ENCODE measurements at regions not wholly inside any gene's neighbourhood (a gene's known extent, or its start where the extent isn't known, plus 50 kb on each side); places are given as distances from the start of the nearest gene placed in this dataset.

- Histone ChIP-seq H3K4me3 (ENCODE audit: low read depth, low read length) (no peak overlapping the region), H3K36me3 (ENCODE audit: insufficient read depth) (no peaks in the 10 kb centered on the region), H3K4me1 (ENCODE audit: insufficient read depth) (no peaks in the 10 kb centered on the region), H3K27ac (ENCODE audit: low read depth) (no peak overlapping the region)
- DNase-seq (ENCODE audit: extremely low spot score): no peak
- WGBS: 66% methylated on average over 3 of the region's 3 CpGs
Observed at GRCh38 chr18:29512761-29513160, 1335.8 kb upstream of the CDH2 start.

- no peaks in the 10 kb centered on the region for H3K4me1 ChIP-seq (ENCODE audit: insufficient read depth)
- no peaks in the 10 kb centered on the region for H3K36me3 ChIP-seq (ENCODE audit: insufficient read depth)
- no peak for DNase-seq (ENCODE audit: extremely low spot score)
- no peak overlapping the region for H3K4me3 ChIP-seq (ENCODE audit: low read depth, low read length)
- no peak overlapping the region for H3K27ac ChIP-seq (ENCODE audit: low read depth)
Observed at GRCh38 chr18:29512203-29512602, 1335.3 kb upstream of the CDH2 start.

GRCh38 chr18:29501952-29502351, 1325.0 kb upstream of the CDH2 start:
- Histone ChIP-seq H3K4me1 (ENCODE audit: insufficient read depth) (no peaks in the 10 kb centered on the region), H3K4me3 (ENCODE audit: low read depth, low read length) (no peak overlapping the region), H3K27ac (ENCODE audit: low read depth) (no peak overlapping the region), H3K36me3 (ENCODE audit: insufficient read depth) (no peaks in the 10 kb centered on the region)
- WGBS: 81% methylated on average over 3 of the region's 3 CpGs
- DNase-seq (ENCODE audit: extremely low spot score): no peak

- no peaks in the 10 kb centered on the region for H3K36me3 ChIP-seq (ENCODE audit: insufficient read depth)
- H3K4me1 ChIP-seq (ENCODE audit: insufficient read depth): no peaks in the 10 kb centered on the region
- no peak for DNase-seq (ENCODE audit: extremely low spot score)
- WGBS: 70% methylated on average over 2 of the region's 2 CpGs
- H3K4me3 ChIP-seq (ENCODE audit: low read depth, low read length): no peak overlapping the region
- H3K27ac ChIP-seq (ENCODE audit: low read depth): no peak overlapping the region
Observed at GRCh38 chr18:29496152-29496680, 1319.3 kb upstream of the CDH2 start.

- Histone ChIP-seq H3K36me3 (ENCODE audit: insufficient read depth) (no peaks in the 10 kb centered on the region), H3K4me1 (ENCODE audit: insufficient read depth) (no peaks in the 10 kb centered on the region), H3K4me3 (ENCODE audit: low read depth, low read length) (no peak overlapping the region), H3K27ac (ENCODE audit: low read depth) (no peak overlapping the region)
- no peak for DNase-seq (ENCODE audit: extremely low spot score)
Observed at GRCh38 chr18:29494371-29494770, 1317.4 kb upstream of the CDH2 start.

- H3K4me1 ChIP-seq (ENCODE audit: insufficient read depth): no peaks in the 10 kb centered on the region
- 69% methylated on average over 2 of the region's 2 CpGs for WGBS
- no peak for DNase-seq (ENCODE audit: extremely low spot score)
- no peak overlapping the region for H3K27ac ChIP-seq (ENCODE audit: low read depth)
- no peak overlapping the region for H3K4me3 ChIP-seq (ENCODE audit: low read depth, low read length)
- H3K36me3 ChIP-seq (ENCODE audit: insufficient read depth): no peaks in the 10 kb centered on the region
Observed at GRCh38 chr18:29491907-29492306, 1315.0 kb upstream of the CDH2 start.

- Histone ChIP-seq H3K4me1 (ENCODE audit: insufficient read depth) (no peaks in the 10 kb centered on the region), H3K4me3 (ENCODE audit: low read depth, low read length) (no peak overlapping the region), H3K36me3 (ENCODE audit: insufficient read depth) (no peaks in the 10 kb centered on the region), H3K27ac (ENCODE audit: low read depth) (no peak overlapping the region)
- DNase-seq (ENCODE audit: extremely low spot score): no peak
- WGBS: 76% methylated on average over 2 of the region's 2 CpGs
Observed at GRCh38 chr18:29488617-29489016, 1311.7 kb upstream of the CDH2 start.

GRCh38 chr18:29465526-29465925, 1288.6 kb upstream of the CDH2 start:
- no peaks in the 10 kb centered on the region for H3K4me1 ChIP-seq (ENCODE audit: insufficient read depth)
- no peak overlapping the region for H3K4me3 ChIP-seq (ENCODE audit: low read depth, low read length)
- H3K36me3 ChIP-seq (ENCODE audit: insufficient read depth): no peaks in the 10 kb centered on the region
- no peak for DNase-seq (ENCODE audit: extremely low spot score)
- H3K27ac ChIP-seq (ENCODE audit: low read depth): no peak overlapping the region

- Histone ChIP-seq H3K4me1 (ENCODE audit: insufficient read depth) (no peaks in the 10 kb centered on the region), H3K4me3 (ENCODE audit: low read depth, low read length) (no peak overlapping the region), H3K36me3 (ENCODE audit: insufficient read depth) (no peaks in the 10 kb centered on the region), H3K27ac (ENCODE audit: low read depth) (no peak overlapping the region)
- no peak for DNase-seq (ENCODE audit: extremely low spot score)
Observed at GRCh38 chr18:29459972-29460371, 1283.0 kb upstream of the CDH2 start.

- no peak overlapping the region for H3K4me3 ChIP-seq (ENCODE audit: low read depth, low read length)
- 85% methylated on average over 4 of the region's 4 CpGs for WGBS
- H3K27ac ChIP-seq (ENCODE audit: low read depth): no peak overlapping the region
- H3K36me3 ChIP-seq (ENCODE audit: insufficient read depth): no peaks in the 10 kb centered on the region
- no peaks in the 10 kb centered on the region for H3K4me1 ChIP-seq (ENCODE audit: insufficient read depth)
- DNase-seq (ENCODE audit: extremely low spot score): no peak
Observed at GRCh38 chr18:29457316-29457889, 1280.5 kb upstream of the CDH2 start.

- H3K27ac ChIP-seq (ENCODE audit: low read depth): no peak overlapping the region
- H3K4me3 ChIP-seq (ENCODE audit: low read depth, low read length): no peak overlapping the region
- no peak for DNase-seq (ENCODE audit: extremely low spot score)
- H3K4me1 ChIP-seq (ENCODE audit: insufficient read depth): no peaks in the 10 kb centered on the region
- no peaks in the 10 kb centered on the region for H3K36me3 ChIP-seq (ENCODE audit: insufficient read depth)
- WGBS: 20% methylated on average over 3 of the region's 3 CpGs
Observed at GRCh38 chr18:29449424-29449823, 1272.5 kb upstream of the CDH2 start.

GRCh38 chr18:29439398-29439797, 1262.5 kb upstream of the CDH2 start:
- Histone ChIP-seq H3K4me3 (ENCODE audit: low read depth, low read length) (no peak overlapping the region), H3K4me1 (ENCODE audit: insufficient read depth) (no peaks in the 10 kb centered on the region), H3K27ac (ENCODE audit: low read depth) (no peak overlapping the region), H3K36me3 (ENCODE audit: insufficient read depth) (no peaks in the 10 kb centered on the region)
- no peak for DNase-seq (ENCODE audit: extremely low spot score)
- 70% methylated on average over 2 of the region's 2 CpGs for WGBS

- Histone ChIP-seq H3K36me3 (ENCODE audit: insufficient read depth) (no peaks in the 10 kb centered on the region), H3K4me1 (ENCODE audit: insufficient read depth) (no peaks in the 10 kb centered on the region), H3K27ac (ENCODE audit: low read depth) (no peak overlapping the region), H3K4me3 (ENCODE audit: low read depth, low read length) (no peak overlapping the region)
- WGBS: 40% methylated on average over 2 of the region's 2 CpGs
- no peak for DNase-seq (ENCODE audit: extremely low spot score)
Observed at GRCh38 chr18:29436459-29436858, 1259.5 kb upstream of the CDH2 start.

- 45% methylated on average over 4 of the region's 4 CpGs for WGBS
- no peaks in the 10 kb centered on the region for H3K4me1 ChIP-seq (ENCODE audit: insufficient read depth)
- no peak overlapping the region for H3K4me3 ChIP-seq (ENCODE audit: low read depth, low read length)
- no peak overlapping the region for H3K27ac ChIP-seq (ENCODE audit: low read depth)
- H3K36me3 ChIP-seq (ENCODE audit: insufficient read depth): no peaks in the 10 kb centered on the region
- DNase-seq (ENCODE audit: extremely low spot score): no peak
Observed at GRCh38 chr18:29434650-29435049, 1257.7 kb upstream of the CDH2 start.

GRCh38 chr18:29430416-29430815, 1253.5 kb upstream of the CDH2 start:
- no peak for DNase-seq (ENCODE audit: extremely low spot score)
- no peaks in the 10 kb centered on the region for H3K4me1 ChIP-seq (ENCODE audit: insufficient read depth)
- H3K27ac ChIP-seq (ENCODE audit: low read depth): no peak overlapping the region
- H3K36me3 ChIP-seq (ENCODE audit: insufficient read depth): no peaks in the 10 kb centered on the region
- no peak overlapping the region for H3K4me3 ChIP-seq (ENCODE audit: low read depth, low read length)
